GM08714 (cell line): ENCODE measurements at regions not wholly inside any gene's neighbourhood (a gene's known extent, or its start where the extent isn't known, plus 50 kb on each side); places are given as distances from the start of the nearest gene placed in this dataset.

Experiments used
- H3K4me3 ChIP-seq: fragments of 200-500 bp; sonication (Bioruptor generic); 2 replicates; pipeline ENCODE4 v1.5.1; 2014; ENCODE audit warnings: mild to moderate bottlenecking, low read length, inconsistent platforms
- ZNF274 ChIP-seq: IDR thresholded peaks from 2 replicates; pipeline ENCODE4 v1.6.1; 2012; ENCODE audit warnings: mild to moderate bottlenecking, low read depth, low read length

DNA sequence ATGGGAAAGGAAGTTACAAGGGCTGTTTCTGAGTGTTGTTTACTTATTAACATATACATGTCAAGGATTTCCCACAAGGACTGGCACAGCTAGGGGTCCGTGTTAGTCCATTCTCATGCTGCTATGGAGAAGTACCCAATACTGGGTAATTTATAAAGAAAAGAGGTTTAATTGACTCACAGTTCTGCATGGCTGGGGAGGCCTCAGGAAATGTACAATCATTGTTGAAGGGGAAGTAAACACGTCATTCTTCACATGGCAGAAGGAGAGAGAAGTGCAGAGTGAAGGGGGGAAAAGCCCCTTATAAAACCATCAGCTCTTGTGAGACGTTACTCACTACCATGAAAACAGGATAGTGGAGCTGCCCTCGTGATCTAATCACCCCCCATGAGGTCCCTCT, 128.9 kb upstream of the CELF4 start:
- H3K4me3 ChIP-seq, result no peak overlapping the region
- TF ChIP-seq ZNF274, result no peak

DNA sequence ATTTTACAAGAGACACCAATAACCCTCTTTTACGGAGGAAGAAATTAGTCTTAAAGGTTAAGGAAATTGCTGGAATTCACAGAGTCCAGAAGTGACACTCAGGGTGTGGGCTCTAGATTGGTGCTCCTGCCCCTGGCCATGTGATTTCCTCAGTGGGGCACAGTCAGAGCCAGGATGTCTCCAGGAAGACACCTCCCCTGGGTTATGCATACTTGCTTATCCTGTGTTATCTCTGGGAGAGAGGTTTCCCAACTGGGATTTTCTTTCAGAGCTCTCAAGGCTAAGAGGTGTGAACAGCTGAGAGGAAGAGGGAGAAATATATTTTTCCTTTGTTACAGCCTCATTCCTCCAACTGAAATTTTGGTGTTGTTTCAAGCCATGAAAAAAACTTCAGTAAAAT, 125.6 kb upstream of the CELF4 start:
- TF ChIP-seq ZNF274, result no peak
- H3K4me3 ChIP-seq, result no peak overlapping the region

DNA sequence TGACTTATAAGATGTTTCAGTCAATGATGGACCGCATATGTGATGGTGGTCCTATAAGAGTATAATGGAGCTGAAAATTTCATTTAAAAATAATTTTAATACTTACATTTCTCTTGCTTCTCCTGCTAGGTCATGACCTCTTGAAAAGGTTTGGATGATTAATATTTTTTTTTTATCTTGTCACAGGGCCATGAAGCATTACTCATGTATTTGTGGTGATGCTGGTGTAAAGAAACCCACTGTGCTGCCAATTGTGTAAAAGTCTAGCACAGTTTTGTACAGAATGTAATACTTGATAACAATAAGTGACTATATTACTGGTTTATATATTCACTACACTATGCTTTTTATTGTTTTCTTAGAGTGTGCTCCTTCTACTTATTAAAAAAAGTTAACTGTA, 124.2 kb upstream of the CELF4 start:
- no peak for TF ChIP-seq ZNF274
- no peak overlapping the region for H3K4me3 ChIP-seq

DNA sequence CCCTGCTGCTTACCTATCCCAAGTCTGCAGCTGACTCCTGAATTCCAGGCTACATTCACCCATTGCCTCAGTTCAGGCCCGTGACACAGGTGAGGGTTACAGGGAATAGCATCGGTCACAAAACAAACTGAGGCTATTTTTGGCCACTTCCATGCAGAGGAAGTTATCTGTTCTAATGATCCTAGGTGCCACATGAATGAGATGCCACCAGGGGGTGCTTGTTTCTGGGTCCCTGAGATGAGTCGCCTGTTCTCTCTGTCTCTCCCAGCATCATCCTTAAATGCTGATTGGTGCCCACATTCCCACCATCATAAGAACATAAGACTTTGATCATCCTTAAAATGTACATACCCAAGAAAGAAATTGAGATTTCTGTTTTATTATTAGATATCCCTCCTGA, 119.0 kb upstream of the CELF4 start:
- H3K4me3 ChIP-seq, result no peak overlapping the region
- no peak for TF ChIP-seq ZNF274

DNA sequence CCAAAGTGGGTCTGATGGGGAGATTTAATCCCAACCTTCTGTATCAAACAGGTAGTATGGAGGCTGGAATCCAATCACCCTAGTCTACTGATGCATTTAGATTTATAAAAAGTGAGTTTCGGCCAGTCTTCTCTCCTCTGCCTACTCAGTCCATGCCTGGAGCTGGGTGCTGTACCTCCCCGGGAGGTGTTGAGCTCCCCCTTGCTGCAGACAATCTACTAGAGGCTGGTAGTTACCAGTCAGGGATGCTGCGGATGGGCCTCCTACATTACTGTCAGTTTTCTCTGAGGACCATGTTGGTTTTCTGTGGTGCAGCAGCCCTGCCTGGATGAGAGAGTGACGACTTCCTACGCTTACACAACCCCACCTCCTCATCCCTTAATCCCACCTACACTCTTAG, 118.6 kb upstream of the CELF4 start:
- no peak overlapping the region for H3K4me3 ChIP-seq
- TF ChIP-seq ZNF274, result no peak

DNA sequence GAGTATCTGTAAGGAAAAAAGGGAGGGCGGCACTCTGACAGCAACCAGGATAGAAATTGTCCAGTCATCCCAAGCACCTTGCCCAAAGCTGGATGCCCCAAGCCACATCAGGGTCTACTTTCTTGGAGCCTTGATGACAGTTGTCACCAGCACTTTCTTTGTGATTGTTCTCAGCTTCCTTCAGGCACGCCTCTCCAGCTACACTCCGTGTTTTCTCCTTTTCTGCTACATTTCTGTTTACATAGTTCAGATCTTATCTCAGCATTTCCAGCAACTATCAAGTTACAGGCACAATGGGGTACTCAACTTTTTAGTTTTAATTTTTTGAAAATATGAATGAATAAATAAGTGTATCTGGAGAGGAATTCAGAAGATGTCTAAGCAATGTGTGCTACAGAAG, 115.3 kb upstream of the CELF4 start:
- H3K4me3 ChIP-seq, result no peak overlapping the region
- no peak for TF ChIP-seq ZNF274

DNA sequence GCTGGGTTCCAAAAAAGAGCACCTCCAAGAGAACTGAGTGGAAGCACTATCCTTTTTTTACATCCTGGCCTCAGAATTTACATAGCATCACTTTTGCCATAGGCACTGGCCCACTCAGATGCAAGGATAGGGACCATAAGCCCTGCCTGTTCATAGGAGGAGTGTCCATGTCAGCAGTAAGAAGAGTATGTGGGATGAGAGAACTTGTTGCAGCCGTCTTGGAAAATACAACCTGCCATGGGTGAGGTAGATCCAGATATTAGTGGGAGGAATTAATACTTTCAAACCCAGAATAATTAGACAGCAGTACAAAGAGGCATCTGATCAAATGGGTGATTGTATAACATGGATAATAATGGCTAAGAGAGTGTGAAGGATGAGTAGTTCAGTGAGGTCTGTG, 110.7 kb upstream of the CELF4 start:
- H3K4me3 ChIP-seq, result no peak overlapping the region
- no peak for TF ChIP-seq ZNF274

DNA sequence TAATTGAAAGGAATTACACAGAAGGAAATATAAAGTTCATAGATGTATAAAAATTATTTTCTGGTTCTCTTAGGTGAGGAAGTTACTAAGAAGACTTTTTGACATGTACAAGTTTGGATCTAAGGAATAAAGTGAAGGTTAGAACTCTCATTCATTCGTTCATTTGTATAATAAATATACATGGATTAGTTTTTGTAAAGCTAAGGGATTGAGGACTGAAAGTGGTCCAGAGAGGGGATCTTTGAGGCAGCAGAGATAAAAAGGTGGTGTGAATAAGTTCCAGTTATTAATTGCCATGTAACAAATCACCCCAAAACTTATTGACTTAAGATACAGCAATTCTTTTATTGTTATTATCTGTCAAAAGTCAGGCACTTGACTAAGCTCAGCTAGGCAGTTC, 110.1 kb upstream of the CELF4 start:
- no peak for TF ChIP-seq ZNF274
- H3K4me3 ChIP-seq, result no peak overlapping the region

DNA sequence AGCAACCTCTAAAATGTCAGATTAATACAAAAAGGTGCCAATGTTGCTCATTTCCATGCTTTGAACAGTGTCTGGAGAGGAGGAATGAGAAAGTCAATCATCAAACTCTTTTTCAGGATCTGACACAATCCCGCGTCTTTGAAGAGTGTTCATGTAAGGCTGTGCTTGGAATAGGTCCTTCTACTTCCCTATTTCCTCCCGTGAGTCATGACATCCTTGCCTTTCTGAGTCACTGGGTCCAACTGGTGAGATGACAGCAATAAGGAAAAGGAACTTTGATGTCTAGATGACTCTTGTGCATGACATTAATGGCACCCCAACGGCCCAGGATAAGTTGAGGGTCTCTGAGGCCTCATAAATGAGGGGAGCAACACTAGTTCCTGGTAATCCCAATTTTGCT, 109.0 kb upstream of the CELF4 start:
- TF ChIP-seq ZNF274, result no peak
- H3K4me3 ChIP-seq, result no peak overlapping the region

DNA sequence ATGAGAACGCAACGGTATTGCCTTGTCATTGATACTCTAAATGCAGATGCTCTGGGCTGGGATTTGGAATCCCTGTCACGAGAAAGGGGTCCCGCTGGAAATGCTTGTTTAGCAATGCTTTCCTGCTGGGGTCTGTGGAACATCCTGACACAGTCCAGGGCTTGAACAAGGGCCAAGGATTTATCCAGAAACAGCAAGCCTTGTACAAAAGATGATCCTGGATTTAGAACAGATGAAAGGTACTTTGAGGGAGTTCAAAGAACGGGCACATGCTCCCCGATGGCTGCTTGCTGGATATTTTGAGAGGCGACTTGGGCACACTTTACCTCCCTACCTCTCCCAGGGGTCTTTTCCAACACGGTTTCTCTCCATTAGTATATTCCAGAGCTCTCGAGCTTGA, 108.1 kb upstream of the CELF4 start:
- TF ChIP-seq ZNF274, result no peak
- H3K4me3 ChIP-seq, result no peak overlapping the region

DNA sequence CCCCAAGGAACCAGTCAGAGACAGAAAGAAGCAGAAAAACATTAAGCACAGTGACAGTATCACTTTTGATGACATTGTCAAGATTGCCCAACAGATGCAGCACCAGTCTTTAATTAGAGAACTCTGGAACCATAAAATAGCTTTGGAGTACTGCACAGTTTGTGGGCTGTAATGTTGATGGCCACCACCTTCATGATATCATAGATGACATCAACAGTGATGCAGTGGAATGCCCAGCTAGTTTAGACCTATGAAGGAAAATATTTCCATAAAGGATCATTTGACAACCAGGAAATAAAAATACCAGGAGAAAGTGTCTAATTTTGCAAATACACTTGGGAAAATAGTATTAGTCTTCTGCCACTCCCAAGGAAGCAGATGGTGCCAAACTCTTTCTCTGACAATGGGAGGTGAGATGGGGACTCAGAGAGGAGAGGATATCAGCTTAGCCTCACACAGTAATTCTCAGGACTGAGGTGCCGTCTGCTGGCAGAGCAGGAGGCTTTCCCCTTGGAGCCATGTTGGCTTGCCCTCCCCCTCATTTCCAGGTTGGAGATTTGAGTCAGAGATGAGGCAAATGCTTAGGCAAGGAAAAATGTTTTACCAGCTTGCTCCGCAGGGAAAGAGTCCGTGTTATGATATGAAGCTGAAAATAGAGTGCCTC, 107.5 kb upstream of the CELF4 start:
- H3K4me3 ChIP-seq, result no peak overlapping the region
- TF ChIP-seq ZNF274, result no peak

DNA sequence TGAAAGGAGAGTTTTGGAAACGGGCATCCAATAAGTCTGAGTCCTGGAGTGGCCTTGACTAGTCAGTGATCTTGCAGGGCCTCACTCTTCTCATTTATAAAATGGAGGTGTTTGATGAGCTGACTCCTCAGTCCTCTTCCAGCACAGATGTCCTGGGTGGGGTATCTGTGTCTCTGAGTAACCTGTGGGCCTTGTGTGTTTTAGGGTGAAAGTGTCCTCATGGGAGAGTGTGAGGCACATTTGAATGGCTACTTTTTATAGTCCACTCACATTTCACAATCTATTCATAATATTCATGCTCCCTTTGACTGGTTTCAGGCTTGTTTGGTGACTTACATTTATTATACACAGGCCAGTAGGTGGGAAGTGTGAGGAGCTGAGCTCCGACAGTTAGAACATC, 106.4 kb upstream of the CELF4 start:
- no peak for TF ChIP-seq ZNF274
- no peak overlapping the region for H3K4me3 ChIP-seq

DNA sequence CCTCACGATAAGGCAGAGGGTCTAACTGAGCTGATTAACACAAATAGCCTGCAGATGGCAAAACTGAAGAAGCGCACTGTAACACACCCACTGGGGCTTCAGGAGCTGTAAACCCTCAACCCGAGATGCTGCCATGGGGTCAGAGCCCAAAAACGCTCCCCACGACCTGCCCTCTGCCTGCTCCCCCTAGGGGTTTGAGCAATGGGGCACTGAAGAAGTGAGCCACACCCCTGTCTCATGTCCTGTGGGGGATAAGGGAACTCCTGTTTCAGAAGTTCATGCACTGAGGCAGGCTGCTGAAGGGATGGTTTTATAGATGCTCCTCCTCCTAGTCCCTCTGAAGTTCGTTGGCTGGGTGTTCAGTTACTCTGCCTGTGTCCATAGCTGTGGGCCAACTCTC, 105.9 kb upstream of the CELF4 start:
- no peak for TF ChIP-seq ZNF274
- H3K4me3 ChIP-seq, result no peak overlapping the region

DNA sequence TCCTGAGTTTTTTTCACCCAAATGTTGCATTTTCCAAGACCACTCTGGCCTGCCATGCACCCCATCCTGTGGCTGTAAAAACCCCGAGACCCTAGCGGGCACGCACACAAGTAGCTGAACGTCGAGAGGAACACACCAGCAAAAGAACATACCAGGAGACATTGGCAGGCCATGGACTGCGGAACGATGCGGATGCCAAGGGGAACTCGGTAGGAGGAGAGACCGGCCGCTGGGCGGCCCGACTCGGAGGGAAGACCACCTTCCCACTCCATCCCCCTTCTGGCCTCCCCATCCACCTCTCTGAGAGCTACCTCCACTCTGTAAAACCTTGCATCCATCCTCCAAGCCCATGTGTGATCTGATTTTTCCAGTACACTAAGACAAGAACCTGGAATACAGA, 105.5 kb upstream of the CELF4 start:
- no peak overlapping the region for H3K4me3 ChIP-seq
- TF ChIP-seq ZNF274, result no peak

DNA sequence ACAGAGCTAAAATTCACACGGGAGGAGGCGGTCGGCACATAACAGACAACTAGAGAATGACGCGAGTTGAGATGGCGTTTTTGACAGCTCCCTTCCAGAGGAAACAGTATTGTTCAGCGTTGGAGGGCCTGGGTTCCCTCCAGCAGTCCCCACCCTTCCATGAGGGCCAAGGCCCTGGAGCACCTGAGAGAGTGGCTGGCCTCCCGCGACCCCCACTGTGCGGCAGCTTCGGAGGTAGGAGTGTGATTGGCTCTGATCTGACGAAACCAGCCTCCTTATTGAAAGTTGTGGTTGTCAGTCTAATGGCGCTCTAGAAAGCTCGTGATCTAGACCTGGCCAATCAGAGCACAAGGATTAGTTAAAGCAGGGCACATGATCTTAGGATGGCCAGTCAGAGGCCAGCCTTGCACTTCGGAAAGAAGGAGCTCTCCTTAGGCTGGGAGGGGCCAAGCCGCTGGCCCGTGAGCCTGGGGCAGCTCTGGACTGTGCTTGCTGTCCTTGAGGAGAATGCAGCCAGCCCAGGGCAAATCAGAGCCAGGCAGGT, 104.5 kb upstream of the CELF4 start:
- no peak for TF ChIP-seq ZNF274

More for the DNA sequence above, 104.5 kb upstream of the CELF4 start:
- no peak overlapping the region for H3K4me3 ChIP-seq
